OCI-LY1 (cell line): ENCODE measurements at regions not wholly inside any gene's neighbourhood (a gene's known extent, or its start where the extent isn't known, plus 50 kb on each side); places are given as distances from the start of the nearest gene placed in this dataset.
"Not testable (repeated sequence)": the region's sequence is repeated elsewhere in the genome, so short reads cannot be mapped to it uniquely, and the experiment has no call there.

ENCODE experiments used
- EZH2 ChIP-seq: fragments of 200-600 bp; sonication (generic), shearing (Covaris generic); IDR thresholded peaks from 2 replicates; pipeline ENCODE4 v1.8.0; 2017; ENCODE audit warnings: borderline replicate concordance, mixed run types, mild to moderate bottlenecking, antibody characterized with exemption, low read length, moderate library complexity, mixed read lengths
- TF ChIP-seq, protein P1 (sequence below): fragments of 200-600 bp; sonication (generic), shearing (Covaris generic); IDR thresholded peaks from 2 replicates; pipeline ENCODE4 v1.5.1; 2017; ENCODE audit warnings: mild to moderate bottlenecking, antibody characterized with exemption, low read length, moderate library complexity, mixed read lengths

DNA sequence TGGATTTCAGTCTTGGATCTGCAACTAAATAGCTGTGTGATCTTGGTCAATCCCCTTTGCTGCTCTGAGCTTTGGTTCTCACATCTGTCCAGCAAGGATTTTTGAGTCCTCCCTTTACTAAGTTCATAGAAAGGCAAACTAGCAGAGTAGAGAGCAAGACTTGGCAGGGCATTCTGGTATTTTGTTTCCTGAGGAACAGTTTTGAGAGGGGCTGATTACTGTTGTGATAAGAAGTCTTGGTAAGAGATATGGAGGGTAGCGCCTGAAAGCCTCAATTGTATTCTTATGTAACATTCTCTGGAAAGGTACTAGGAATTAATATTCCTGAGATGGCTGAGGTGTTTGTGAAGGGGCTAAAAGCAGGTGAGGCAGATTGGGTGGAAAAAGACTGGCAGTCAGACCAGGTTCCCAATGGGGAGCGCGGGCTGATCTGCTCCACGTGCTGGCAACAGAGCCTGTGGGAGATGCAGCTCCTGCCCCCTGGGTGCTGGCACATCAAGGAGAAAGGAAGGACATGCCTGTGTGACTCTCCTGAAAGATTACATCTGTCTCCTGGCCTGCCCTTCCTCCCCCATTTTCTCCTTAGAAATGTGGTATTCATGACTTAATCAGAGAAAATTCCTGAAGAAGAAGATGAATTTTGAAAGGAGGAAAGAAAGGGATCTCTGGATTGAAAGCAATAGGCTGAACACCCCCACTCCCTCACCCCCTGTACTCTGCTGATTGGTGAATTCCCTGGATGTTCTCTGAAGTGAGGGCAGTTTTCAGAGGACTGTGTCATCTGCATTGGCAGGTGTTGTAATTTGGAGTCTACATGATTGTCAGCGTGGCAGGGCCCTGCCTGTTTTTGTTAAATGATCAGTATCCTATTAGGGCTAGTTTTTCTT lies 94.0 kb downstream of the SRGAP2 start:
- TF ChIP-seq, protein P1, sequence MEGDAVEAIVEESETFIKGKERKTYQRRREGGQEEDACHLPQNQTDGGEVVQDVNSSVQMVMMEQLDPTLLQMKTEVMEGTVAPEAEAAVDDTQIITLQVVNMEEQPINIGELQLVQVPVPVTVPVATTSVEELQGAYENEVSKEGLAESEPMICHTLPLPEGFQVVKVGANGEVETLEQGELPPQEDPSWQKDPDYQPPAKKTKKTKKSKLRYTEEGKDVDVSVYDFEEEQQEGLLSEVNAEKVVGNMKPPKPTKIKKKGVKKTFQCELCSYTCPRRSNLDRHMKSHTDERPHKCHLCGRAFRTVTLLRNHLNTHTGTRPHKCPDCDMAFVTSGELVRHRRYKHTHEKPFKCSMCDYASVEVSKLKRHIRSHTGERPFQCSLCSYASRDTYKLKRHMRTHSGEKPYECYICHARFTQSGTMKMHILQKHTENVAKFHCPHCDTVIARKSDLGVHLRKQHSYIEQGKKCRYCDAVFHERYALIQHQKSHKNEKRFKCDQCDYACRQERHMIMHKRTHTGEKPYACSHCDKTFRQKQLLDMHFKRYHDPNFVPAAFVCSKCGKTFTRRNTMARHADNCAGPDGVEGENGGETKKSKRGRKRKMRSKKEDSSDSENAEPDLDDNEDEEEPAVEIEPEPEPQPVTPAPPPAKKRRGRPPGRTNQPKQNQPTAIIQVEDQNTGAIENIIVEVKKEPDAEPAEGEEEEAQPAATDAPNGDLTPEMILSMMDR, result not testable (repeated sequence)
- TF ChIP-seq EZH2, result not testable (repeated sequence)
